GM12872 (cell line): ENCODE measurements at regions not wholly inside any gene's neighbourhood (a gene's known extent, or its start where the extent isn't known, plus 50 kb on each side); places are given as distances from the start of the nearest gene placed in this dataset.

ENCODE experiments used
- TF ChIP-seq, protein P1 (sequence below): IDR thresholded peaks from 3 replicates; pipeline ENCODE4 v1.5.1; 2011; ENCODE audit warnings: low read depth, mild to moderate bottlenecking, low read length, moderate library complexity; ENCODE audit not compliant: insufficient read depth

DNA sequence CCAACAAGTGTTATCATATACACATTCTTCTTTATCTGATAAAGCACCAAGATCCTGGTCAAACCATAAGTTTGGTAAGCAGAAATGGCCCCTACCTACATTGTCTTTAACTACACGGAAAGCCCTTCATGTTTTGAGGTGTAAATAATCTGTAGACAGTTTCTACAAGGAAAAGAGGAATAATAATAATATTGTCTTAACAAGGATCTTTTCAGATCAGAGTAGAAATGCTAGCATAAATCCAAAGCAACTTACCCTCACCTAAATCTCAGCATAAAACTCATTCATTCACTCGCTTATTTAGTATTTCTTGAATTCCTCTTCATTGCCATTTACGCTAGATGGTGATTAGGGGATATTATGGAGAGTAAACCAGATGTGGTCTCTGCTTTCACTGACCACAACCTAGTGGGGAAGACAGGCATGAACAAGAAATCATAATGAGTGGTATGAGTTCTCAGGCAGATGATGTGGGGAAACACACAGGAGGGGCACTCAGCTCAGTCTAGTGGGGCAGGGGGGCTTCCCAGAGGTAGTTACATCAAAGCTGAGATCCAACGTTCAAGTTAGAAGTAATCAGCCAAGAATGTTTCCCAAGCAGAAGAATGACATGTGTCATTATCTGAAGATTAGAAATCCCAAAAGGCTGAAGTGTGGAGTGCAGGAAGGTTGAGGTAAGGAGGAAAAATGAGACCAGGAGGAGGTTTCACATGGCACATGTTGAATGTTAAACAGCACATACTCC is 65.4 kb upstream of the ZC3H12C start:
- TF ChIP-seq, protein P1, sequence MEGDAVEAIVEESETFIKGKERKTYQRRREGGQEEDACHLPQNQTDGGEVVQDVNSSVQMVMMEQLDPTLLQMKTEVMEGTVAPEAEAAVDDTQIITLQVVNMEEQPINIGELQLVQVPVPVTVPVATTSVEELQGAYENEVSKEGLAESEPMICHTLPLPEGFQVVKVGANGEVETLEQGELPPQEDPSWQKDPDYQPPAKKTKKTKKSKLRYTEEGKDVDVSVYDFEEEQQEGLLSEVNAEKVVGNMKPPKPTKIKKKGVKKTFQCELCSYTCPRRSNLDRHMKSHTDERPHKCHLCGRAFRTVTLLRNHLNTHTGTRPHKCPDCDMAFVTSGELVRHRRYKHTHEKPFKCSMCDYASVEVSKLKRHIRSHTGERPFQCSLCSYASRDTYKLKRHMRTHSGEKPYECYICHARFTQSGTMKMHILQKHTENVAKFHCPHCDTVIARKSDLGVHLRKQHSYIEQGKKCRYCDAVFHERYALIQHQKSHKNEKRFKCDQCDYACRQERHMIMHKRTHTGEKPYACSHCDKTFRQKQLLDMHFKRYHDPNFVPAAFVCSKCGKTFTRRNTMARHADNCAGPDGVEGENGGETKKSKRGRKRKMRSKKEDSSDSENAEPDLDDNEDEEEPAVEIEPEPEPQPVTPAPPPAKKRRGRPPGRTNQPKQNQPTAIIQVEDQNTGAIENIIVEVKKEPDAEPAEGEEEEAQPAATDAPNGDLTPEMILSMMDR: no peak

DNA sequence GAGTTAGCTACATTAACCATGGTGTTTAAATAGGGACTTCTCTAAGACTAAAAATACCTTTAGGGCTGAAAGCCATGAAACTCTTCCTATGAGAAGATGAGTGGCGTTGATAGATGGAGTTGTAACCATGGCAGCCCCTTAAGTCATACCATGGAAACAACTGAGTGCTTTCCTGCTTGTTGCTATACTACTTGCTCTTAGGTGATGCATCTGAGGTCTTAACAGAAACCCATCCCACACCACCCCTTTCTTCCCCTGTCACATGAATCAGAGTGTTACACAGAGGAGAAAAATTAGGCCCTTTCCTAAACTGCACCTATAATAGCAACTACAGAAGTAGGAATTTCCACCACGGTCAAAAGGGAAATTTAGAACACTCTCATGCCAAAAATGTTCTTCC is 64.3 kb upstream of the ZC3H12C start:
- TF ChIP-seq, protein P1: no peak

DNA sequence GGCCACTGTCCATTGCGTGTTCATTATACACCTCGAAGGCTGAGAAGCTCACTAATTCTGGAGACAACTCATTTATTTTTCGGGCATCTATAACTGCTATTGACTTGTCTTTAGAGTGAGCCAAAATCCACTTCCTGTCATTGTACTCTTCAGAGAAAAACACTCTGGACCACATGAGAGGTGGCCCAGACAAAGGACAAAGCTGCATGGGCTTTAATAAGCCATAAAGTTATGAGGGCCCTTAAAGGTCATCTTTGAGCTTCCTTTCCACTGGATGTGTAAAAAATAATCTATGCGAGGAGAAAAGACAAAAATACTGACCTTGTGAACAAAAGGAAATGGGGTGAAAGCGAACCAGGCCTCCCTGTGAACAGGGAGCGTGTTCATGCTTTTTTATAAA is 63.5 kb upstream of the ZC3H12C start:
- TF ChIP-seq, protein P1: no peak

DNA sequence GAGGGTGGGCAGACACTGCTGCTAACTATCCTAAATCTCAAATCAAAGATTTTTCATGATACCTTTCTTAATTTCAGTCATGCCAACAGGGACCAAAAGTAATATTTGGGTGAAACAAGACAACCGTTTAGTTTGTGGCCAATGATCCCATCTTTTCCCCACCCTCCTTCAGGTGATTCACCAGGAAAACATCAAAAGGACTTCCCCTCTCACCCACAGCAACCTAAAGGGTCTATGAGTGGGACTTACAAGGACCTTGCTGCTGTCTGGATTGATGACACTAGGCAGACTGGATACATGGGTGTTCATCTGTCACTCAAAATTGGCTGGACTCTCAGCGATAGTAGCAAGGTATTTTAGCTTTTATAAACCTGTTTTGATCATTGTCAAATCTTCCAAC is 62.0 kb upstream of the ZC3H12C start:
- TF ChIP-seq, protein P1: no peak

DNA sequence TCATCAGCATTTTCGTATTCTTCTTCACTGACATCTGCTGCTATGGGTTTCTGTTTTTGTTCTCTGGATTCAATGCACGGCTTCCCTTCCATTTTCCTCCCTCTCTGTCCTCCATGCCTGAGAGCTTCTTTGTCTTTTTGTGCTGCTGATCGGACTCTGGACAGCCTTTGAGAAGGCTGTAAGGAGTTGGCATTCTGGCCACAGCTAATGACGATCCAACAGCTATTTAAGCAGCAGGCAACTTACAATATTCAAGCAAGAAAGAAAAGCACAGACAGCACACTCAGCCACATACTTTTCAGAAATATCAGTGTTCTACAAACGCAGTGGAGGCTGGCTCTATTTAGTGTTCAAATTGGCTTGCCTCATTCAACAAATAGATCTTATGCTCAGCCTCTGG is 60.9 kb upstream of the ZC3H12C start:
- TF ChIP-seq, protein P1: no peak

DNA sequence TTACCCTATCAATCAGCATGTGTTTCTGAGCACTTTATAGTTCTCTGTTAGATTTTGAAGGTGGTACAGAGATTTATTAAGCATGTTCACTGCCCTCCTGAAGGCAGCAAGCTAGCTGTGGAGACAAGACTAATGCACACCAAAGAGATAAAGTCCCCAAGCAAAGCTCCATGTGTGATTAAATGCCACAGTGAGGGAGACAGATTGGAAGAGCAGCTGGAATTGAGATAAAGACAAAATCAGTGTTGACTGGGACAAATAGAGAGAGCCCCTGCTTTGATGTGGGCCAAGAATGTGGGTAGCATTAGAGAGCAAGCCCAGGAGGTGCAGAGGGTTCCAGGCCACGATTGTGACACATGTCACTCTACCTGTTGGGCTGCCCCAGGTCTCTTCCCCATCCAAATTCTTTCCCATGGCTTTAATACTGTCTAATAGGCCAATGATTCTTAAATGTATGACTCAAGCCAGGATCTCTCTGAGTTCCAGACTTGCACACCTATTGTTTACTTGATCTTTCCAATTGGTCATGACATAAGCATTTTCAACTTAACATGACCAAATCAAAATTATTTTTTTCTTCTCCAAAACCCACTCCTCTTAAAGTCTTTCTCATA is 60.1 kb upstream of the ZC3H12C start:
- TF ChIP-seq, protein P1: no peak

DNA sequence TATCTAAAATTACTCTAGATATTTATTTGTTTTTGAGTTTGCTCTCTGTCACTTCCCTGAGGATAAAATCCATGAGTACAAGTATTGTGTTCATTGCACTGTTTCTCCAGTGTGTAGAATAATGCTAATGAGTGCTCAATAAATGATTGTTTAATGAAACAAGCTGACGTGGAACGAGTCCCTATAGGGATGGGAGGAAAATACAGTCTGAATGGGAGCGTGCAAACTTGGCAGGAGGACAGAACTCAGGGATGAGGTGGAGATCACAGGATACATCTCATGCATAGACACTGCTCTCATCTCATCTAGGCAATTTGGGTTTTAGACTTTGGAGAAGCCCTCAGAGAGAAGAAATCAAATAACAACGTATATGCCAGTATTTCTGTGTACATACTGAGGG is 58.4 kb upstream of the ZC3H12C start:
- TF ChIP-seq, protein P1: no peak
